ENCODE measurements at regions not wholly inside any gene's neighbourhood (a gene's known extent, or its start where the extent isn't known, plus 50 kb on each side); places are given as distances from the start of the nearest gene placed in this dataset.

- H4K20me1 ChIP-seq (ENCODE audit: control insufficient read depth, insufficient read depth, insufficient read length), result no peaks in the 10 kb centered on the region
- H4K8ac ChIP-seq (replicated peaks; ENCODE audit: insufficient read length, low read depth, low read length), result no peak overlapping the region
- no peaks in the 10 kb centered on the region for H3K9me3 Mint-ChIP-seq
- no peak overlapping the region for H4K5ac ChIP-seq (ENCODE audit: insufficient read length, low read depth, low read length)
- H3K27ac ChIP-seq (ENCODE audit: insufficient read length, low read depth, low read length), result no peak overlapping the region
- no peaks in the 10 kb centered on the region for H3K23me2 ChIP-seq (ENCODE audit: insufficient read length, low read depth, low read length, poor library complexity, severe bottlenecking)
- H3K9ac ChIP-seq (ENCODE audit: extremely low read depth, insufficient read length, low read length), result no peak overlapping the region
- no peaks in the 10 kb centered on the region for H3K4me1 ChIP-seq (ENCODE audit: insufficient read depth, low read length)
- no peaks in the 10 kb centered on the region for H3K79me2 ChIP-seq (ENCODE audit: insufficient read depth, low read length)
- H2AFZ ChIP-seq (ENCODE audit: low read length), result no peak overlapping the region
- no peak overlapping the region for H3K14ac ChIP-seq (ENCODE audit: insufficient read depth, low read length)
- TF ChIP-seq CTCF (conservative IDR thresholded peaks at IDR 0.05), result no peak
- H3K9me3 ChIP-seq (ENCODE audit: control insufficient read depth, low read depth, low read length), result no peaks in the 10 kb centered on the region
- no peak for DNase-seq
- no peak overlapping the region for H2BK12ac ChIP-seq (ENCODE audit: insufficient read length, low read depth, low read length)
- no peak overlapping the region for H3K23ac ChIP-seq (ENCODE audit: insufficient read length, low read depth, low read length)
- no peak overlapping the region for H3K4ac ChIP-seq (ENCODE audit: low read depth, low read length)
- no peaks in the 10 kb centered on the region for H3K27me3 ChIP-seq (ENCODE audit: insufficient read depth, low read length)
- H3K36me3 Mint-ChIP-seq (ENCODE audit: insufficient read depth in 1 of 3, low read depth in 3 of 3), result no peaks in the 10 kb centered on the region
- no peak overlapping the region for H3K4me3 Mint-ChIP-seq
- H3T11ph ChIP-seq (ENCODE audit: low read length), result no peak overlapping the region
- H3K79me1 ChIP-seq (ENCODE audit: insufficient read depth, low read depth, low read length, poor library complexity, severe bottlenecking), result no peaks in the 10 kb centered on the region
- H2BK15ac ChIP-seq (ENCODE audit: low read depth, low read length), result no peak overlapping the region
- no peak overlapping the region for H4K91ac ChIP-seq (ENCODE audit: insufficient read length, low read depth, low read length)
- no peak overlapping the region for H2BK20ac ChIP-seq (ENCODE audit: low read depth, low read length, poor library complexity, severe bottlenecking)
- no peak overlapping the region for H2BK5ac ChIP-seq (ENCODE audit: insufficient read length, low read length)
- H3K27ac Mint-ChIP-seq, result no peak overlapping the region
- H3K18ac ChIP-seq (ENCODE audit: insufficient read length, low read depth, low read length), result no peak overlapping the region
- no peak overlapping the region for H3K4me2 ChIP-seq (ENCODE audit: insufficient read depth, insufficient read length, low read length)
- H3K27me3 Mint-ChIP-seq (ENCODE audit: low read depth), result no peaks in the 10 kb centered on the region
- no peak overlapping the region for H2AK5ac ChIP-seq (ENCODE audit: insufficient read length, low read length)
- no peak overlapping the region for H2BK120ac ChIP-seq (ENCODE audit: low read depth, low read length, poor library complexity, severe bottlenecking)
- peaks cover 3 to 11% of the 10 kb centered on the region in 2 experiments; a peak in 2 of 4 replicates for H3K4me1 Mint-ChIP-seq
- H3K56ac ChIP-seq (ENCODE audit: insufficient read length, low read depth, low read length), result no peak overlapping the region
Observed at GRCh38 chr3:144054766-144055165, 83.1 kb downstream of the DIPK2A start.

All from H9 (cell line).